IPS-20b (cell line): ENCODE measurements at regions not wholly inside any gene's neighbourhood (a gene's known extent, or its start where the extent isn't known, plus 50 kb on each side); places are given as distances from the start of the nearest gene placed in this dataset.

ENCODE experiments used
- H3K27ac ChIP-seq: one replicate; pipeline ENCODE4 v1.5.1; 2013; ENCODE audit warnings: low read length
- H3K27me3 ChIP-seq: 2 replicates; pipeline ENCODE4 v1.6.1; 2013; ENCODE audit warnings: mild to moderate bottlenecking, low read length, inconsistent platforms; ENCODE audit not compliant: insufficient read depth
- H3K36me3 ChIP-seq: 2 replicates; pipeline ENCODE4 v1.6.1; 2013; ENCODE audit warnings: low read depth, mild to moderate bottlenecking, inconsistent platforms, low read length, moderate library complexity; ENCODE audit not compliant: insufficient read depth
- H3K4me1 ChIP-seq: 2 replicates; pipeline ENCODE4 v1.6.1; 2013; ENCODE audit warnings: mild to moderate bottlenecking, control low read depth, inconsistent platforms, low read length, moderate library complexity; ENCODE audit not compliant: insufficient read depth
- H3K4me3 ChIP-seq: 2 replicates; pipeline ENCODE4 v1.5.1; 2013; ENCODE audit warnings: mild to moderate bottlenecking, low read length, inconsistent platforms
- H3K9ac ChIP-seq: 2 replicates; pipeline ENCODE4 v1.6.1; 2013; ENCODE audit warnings: low read depth, mild to moderate bottlenecking, inconsistent platforms, low read length, moderate library complexity
- H3K9me3 ChIP-seq: 2 replicates; pipeline ENCODE4 v1.6.1; 2013; ENCODE audit warnings: mild to moderate bottlenecking, low read depth, low read length, inconsistent platforms; ENCODE audit not compliant: insufficient read depth

DNA sequence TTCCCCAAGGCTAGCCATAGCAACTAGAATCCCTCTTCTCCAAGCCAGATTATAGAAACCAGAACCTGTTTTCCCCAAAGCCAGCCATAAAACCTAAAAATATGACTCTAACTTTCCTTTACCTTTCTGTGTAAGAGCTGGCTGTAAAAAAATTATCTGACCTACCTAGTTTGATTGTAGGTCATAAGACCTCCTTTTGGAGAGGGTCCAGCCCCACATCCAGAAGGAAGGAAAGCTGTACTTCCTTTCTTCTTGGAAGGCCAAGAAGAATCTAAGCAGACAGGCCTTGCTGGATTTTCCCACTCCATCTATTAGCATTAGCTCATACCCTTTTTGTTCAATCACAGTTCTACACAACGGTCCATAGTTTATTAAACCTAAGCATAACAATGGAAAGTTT is 1006.3 kb downstream of the SORCS3 start:
- Histone ChIP-seq H3K9me3 (no peaks in the 10 kb centered on the region), H3K4me1 (peaks cover 12% of the 10 kb centered on the region; the same call in 1 of the 2 replicates), H3K36me3 (no peaks in the 10 kb centered on the region), H3K9ac (no peak overlapping the region), H3K27me3 (no peaks in the 10 kb centered on the region), H3K27ac (no peak overlapping the region), H3K4me3 (no peak overlapping the region)

DNA sequence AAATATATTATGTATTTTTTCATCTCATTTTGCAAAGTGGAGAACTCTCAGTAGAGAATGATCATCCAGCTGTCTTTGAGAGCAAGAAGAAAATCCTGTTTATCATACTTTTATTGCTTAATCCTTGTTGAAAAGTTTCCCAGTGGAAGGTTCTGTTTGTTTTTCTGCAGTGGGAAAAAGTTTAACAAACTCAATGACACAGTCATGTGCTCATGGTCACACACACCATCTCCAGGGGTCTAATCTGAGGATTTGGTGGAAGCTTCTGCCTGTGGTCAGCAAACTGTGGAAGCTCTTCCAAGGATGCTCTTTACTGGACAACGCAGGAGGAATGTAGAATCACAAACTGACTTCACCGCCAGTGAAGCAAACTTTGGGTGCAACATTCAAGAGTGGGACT is 1003.9 kb downstream of the SORCS3 start:
- Histone ChIP-seq H3K27ac (no peak overlapping the region), H3K27me3 (no peaks in the 10 kb centered on the region), H3K4me3 (no peak overlapping the region), H3K4me1 (peaks cover 2% of the 10 kb centered on the region; the same call in 1 of the 2 replicates), H3K9me3 (no peaks in the 10 kb centered on the region), H3K36me3 (no peaks in the 10 kb centered on the region), H3K9ac (no peak overlapping the region)

DNA sequence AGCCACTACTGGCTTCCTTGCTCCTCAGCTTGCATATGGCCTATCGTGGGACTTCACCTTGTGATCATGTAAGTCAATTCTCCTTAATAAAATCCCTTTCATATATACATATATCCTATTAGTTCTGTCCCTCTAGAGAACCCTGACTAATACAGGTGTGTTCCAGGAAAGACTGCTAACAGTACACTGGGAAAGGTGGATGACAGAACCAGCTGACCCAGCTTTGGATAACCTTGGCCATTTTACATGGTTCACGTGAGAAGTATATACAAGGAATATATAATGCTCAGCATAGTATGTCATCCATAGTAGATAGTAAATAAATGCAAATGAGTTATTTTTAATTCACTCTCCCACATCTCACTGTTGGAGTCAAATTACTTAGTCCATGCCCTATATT is 1003.5 kb downstream of the SORCS3 start:
- no peak overlapping the region for H3K9ac ChIP-seq
- no peaks in the 10 kb centered on the region for H3K4me1 ChIP-seq
- no peaks in the 10 kb centered on the region for H3K9me3 ChIP-seq
- H3K27me3 ChIP-seq = no peaks in the 10 kb centered on the region
- no peak overlapping the region for H3K4me3 ChIP-seq
- H3K36me3 ChIP-seq = no peaks in the 10 kb centered on the region
- H3K27ac ChIP-seq = no peak overlapping the region

DNA sequence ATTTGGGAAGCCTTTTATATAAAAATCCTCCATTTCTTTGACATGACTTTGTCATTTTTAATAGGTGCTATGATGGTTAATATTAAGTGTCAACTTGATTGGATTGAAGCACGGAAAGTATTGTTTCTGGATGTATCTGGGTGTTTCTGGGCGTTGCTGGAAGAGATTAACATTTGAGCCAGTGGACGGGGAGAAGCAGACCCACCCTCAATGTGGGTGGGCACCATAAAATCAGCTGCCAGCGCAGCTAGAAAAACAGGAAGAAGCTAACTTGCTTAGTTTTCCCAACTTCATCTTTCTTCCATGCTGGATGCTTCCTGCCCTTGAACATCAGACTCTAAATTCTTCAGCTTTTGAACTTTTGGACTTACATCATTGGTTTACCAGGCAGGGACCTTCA is 1003.0 kb downstream of the SORCS3 start:
- H3K9me3 ChIP-seq = no peaks in the 10 kb centered on the region
- H3K27ac ChIP-seq = no peak overlapping the region
- no peaks in the 10 kb centered on the region for H3K36me3 ChIP-seq
- no peak overlapping the region for H3K9ac ChIP-seq
- no peaks in the 10 kb centered on the region for H3K4me1 ChIP-seq
- H3K27me3 ChIP-seq = no peaks in the 10 kb centered on the region
- H3K4me3 ChIP-seq = no peak overlapping the region

GRCh38 chr10:105643660-105644059 is 1002.6 kb downstream of the SORCS3 start:
- Histone ChIP-seq H3K9ac (no peak overlapping the region), H3K27ac (no peak overlapping the region), H3K4me1 (no peaks in the 10 kb centered on the region), H3K4me3 (no peak overlapping the region), H3K36me3 (no peaks in the 10 kb centered on the region), H3K9me3 (no peaks in the 10 kb centered on the region), H3K27me3 (no peaks in the 10 kb centered on the region)

- Histone ChIP-seq H3K27me3 (no peaks in the 10 kb centered on the region), H3K36me3 (no peaks in the 10 kb centered on the region), H3K27ac (no peak overlapping the region), H3K9ac (no peak overlapping the region), H3K4me3 (no peak overlapping the region), H3K4me1 (no peaks in the 10 kb centered on the region), H3K9me3 (no peaks in the 10 kb centered on the region)
Observed at GRCh38 chr10:105634281-105634680, 993.2 kb downstream of the SORCS3 start.

DNA sequence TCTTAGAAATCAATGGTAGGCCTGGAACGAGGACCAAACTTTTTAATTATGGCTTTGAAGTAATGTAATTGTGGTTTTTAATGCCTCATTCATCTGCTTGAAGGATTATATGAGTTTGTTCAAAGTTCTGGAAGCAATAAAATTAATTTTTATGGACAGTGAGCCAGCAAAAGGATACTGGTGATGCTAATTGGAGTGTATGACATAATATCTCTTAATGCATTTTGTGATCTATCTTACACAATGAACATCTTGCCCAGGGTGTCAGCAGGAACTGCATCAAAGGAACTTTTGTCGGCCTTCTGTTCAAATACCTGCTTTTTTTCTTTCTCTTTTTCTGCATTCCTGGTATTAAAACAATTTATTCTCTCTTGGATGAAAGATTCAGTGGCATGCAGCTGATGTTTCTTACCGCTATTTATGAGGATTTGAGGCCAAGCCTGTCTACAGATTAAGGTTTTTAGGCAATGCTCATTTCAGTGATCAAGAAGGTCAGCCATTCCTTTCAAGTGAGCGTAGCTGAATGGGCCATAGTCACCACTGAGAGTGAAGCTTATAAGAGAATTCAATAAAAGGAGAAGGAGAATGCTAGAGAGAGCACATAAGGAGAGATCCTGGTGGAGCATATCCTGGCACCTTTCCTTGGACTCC is 974.8 kb downstream of the SORCS3 start:
- Histone ChIP-seq H3K27ac (no peak overlapping the region), H3K27me3 (no peaks in the 10 kb centered on the region), H3K36me3 (no peaks in the 10 kb centered on the region), H3K4me3 (no peak overlapping the region), H3K9me3 (no peaks in the 10 kb centered on the region), H3K4me1 (no peaks in the 10 kb centered on the region), H3K9ac (no peak overlapping the region)

DNA sequence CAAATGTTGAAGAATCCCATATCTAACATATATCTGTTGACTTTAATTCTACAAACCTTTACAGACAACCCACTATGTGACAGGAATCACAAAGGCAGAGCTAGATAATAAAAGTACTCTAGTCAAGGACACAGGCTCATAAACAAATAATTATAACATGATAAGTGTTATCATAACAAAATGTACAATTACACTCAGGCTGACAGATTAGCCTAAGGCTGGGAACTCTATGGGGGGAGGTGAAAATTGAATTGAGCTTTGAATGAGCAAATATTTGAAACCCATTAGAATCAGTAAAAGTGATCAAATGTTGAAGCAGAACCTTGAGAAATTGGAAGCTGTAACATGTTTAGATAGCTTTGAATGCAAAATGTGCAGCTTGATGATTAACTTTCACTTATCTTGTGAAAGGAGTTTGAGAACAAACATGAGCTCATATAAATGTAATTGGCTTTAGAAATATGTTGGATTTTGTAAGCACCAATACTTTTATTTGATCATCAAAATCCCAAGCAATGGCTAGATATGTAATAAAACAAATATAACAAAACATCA is 970.2 kb downstream of the SORCS3 start:
- Histone ChIP-seq H3K27me3 (no peaks in the 10 kb centered on the region), H3K36me3 (no peaks in the 10 kb centered on the region), H3K27ac (no peak overlapping the region), H3K9ac (no peak overlapping the region), H3K9me3 (no peaks in the 10 kb centered on the region), H3K4me3 (no peak overlapping the region), H3K4me1 (no peaks in the 10 kb centered on the region)

- no peaks in the 10 kb centered on the region for H3K27me3 ChIP-seq
- no peaks in the 10 kb centered on the region for H3K36me3 ChIP-seq
- H3K4me1 ChIP-seq = peaks cover 9% of the 10 kb centered on the region
- no peak overlapping the region for H3K9ac ChIP-seq
- H3K9me3 ChIP-seq = no peaks in the 10 kb centered on the region
- no peak overlapping the region for H3K27ac ChIP-seq
- no peak overlapping the region for H3K4me3 ChIP-seq
Observed at GRCh38 chr10:105609451-105609850, 968.4 kb downstream of the SORCS3 start.

DNA sequence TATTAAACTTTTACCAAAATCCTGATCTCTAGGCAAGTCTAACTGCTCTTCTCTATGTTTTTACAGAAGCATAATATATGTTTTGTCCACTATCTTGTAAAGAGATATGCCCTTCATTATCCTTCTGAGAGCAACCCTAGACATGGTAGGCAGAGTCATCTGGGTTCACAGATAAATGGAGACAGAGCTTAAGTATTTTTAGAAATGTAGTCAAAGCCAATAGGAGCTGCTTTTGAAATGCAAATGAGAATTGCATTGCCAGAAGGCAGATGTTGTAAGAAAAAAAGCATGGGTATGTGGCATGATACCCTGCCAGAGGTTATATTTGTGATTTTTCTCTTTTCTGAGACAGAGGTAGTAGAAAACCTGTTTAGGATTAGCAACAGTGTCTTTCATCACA is 964.8 kb downstream of the SORCS3 start:
- H3K4me1 ChIP-seq = peaks cover 9% of the 10 kb centered on the region
- H3K9me3 ChIP-seq = no peaks in the 10 kb centered on the region
- no peak overlapping the region for H3K27ac ChIP-seq
- H3K36me3 ChIP-seq = no peaks in the 10 kb centered on the region
- no peak overlapping the region for H3K4me3 ChIP-seq
- H3K9ac ChIP-seq = no peak overlapping the region
- H3K27me3 ChIP-seq = no peaks in the 10 kb centered on the region

DNA sequence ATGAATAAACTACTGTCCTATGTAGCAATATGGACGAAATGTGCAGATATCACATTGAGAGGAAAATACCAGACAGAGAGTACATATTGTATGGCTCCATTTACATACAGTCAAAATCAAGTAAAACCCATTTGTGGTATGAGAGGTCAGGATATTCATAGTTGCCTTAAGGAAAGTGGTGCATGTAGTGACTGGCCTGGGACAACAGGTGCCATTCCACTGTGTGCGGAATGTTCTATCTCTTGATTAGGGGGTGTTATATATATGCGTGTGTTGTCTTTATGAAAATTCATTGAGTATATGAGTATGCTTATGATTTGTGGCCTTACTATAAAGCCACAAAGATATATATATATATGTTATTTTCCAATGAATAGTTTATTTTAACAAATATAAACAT is 964.0 kb downstream of the SORCS3 start:
- no peak overlapping the region for H3K27ac ChIP-seq
- H3K9me3 ChIP-seq = no peaks in the 10 kb centered on the region

DNA sequence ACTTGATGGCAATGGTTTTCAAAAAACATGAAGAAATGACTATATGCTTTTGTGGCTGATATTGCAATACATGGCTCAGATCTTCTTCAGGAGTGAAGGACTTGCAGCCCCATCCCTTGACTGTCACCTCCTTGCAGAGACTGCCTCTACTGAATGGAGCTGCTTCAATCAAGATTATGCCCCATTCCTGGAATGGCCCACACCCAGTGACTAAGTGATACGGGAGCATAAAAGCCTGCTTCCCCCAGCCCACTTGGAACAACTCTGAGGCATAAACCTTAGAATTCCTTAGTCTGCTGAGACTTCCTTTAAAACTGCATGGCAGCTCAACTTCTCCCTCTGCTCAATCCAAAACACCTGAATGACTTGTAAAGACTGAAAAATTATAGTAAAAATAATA is 957.1 kb downstream of the SORCS3 start:
- Histone ChIP-seq H3K9ac (no peak overlapping the region), H3K4me3 (no peak overlapping the region), H3K27me3 (no peaks in the 10 kb centered on the region), H3K4me1 (no peaks in the 10 kb centered on the region), H3K27ac (no peak overlapping the region), H3K36me3 (no peaks in the 10 kb centered on the region), H3K9me3 (no peaks in the 10 kb centered on the region)

More for the DNA sequence above, 964.0 kb downstream of the SORCS3 start:
- Histone ChIP-seq H3K9ac (no peak overlapping the region), H3K27me3 (no peaks in the 10 kb centered on the region), H3K36me3 (no peaks in the 10 kb centered on the region), H3K4me3 (no peak overlapping the region), H3K4me1 (peaks cover 9% of the 10 kb centered on the region)
